Renal pelvis (tissue), 1 donor: ENCODE measurements at regions not wholly inside any gene's neighbourhood (a gene's known extent, or its start where the extent isn't known, plus 50 kb on each side); places are given as distances from the start of the nearest gene placed in this dataset.
"Not testable (repeated sequence)": the region's sequence is repeated elsewhere in the genome, so short reads cannot be mapped to it uniquely, and the experiment has no call there.

ENCODE experiments used
- DNase-seq: peaks from one replicate; pipeline ENCODE4 v3.0.0-alpha.2; 2013

DNA sequence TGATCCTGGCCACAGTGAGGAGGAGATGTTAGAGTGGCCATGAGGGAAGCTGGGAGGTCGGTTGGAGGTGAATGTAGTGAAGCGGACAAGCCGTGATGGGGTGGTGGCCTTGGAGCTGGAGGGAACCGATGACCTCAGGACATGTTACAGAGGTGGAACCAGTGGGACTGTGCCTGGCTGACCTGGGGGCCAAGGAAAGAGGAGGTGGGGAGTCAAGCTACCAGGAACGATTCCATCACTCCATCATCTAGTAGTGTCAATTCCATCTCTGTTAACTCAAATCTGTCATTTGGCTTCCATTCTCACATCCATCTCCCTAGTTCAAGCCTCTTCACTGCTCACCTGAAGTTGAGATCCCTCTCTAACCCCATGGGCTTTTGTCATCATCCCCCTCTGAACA is 102.4 kb upstream of the LYZL2 start:
- no peak for DNase-seq

DNA sequence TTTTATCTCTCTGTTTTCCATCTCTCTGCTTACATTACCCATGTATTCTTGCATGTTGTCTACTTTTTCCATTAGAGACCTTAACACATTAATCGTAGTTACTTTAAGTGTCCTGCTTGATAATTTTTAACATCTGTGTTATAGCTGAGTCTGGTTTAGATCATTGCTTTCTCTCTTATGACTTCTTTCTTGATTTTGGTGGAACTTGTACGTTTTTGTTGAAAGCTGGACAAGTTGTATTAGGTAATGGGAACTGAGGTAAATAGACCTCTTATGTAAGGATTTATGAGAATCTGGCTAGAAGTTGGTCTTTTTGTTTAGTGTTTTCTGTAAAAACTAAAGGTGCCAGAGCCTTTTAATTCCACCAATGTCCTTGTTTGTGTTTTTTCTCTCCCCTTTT is 100.8 kb upstream of the LYZL2 start:
- no peak for DNase-seq

DNA sequence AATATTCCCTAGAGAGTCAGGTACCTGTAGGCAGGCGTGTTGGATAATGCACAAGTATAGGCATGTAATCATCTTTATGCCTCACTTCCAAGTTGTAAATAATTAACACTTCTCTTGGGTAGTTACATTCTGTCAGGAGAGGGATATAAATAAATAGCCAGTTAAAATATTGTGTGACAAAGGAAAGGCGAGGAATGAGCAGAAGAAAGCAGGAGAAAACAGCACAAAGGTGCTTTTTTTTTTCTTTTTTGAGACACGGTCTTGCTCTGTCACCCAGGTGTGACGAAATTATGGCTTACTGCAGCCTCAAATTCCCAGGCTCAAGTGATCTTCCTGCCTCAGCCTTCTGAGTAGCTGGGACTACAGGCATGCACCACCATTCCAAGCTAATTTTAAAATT is 99.2 kb upstream of the LYZL2 start:
- DNase-seq: no peak

DNA sequence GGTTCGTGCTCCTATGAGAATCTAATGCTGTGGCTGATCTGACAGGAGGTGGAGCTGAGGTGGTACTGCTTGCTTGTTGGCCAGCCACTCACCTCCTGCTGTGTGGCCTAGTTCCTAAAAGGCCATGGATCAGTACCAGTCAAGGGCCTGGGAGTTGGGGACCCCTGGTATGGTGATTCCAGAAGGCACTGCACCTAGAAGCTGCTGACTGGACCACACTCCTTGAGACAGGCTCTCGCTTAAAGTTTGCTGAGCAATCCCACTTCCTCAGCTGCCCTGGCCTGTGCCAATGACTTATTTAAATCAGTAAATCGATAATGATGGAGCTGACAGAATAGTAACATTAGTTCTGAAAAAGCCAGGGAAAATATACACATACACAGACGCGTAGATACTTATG is 98.6 kb upstream of the LYZL2 start:
- no peak for DNase-seq

DNA sequence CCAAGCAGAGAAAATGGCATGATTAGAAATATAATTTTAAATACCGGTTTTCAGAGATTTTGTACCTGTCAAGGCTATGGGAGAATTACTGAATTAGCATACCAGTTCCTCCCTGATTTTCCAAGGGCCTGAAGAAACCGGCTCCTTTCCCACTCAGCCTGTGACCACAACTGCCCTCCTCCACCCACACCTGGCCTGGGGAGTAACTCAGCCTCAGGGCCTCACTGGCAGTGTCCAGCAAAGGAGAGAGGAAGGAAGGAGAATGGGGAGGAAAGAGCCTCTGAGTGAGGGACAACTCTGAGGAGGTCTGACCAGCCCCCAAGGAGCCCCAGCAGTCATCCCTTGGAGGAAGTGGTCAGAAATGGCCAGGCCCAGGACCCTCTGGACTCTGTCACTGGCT is 98.0 kb upstream of the LYZL2 start:
- DNase-seq: no peak

DNA sequence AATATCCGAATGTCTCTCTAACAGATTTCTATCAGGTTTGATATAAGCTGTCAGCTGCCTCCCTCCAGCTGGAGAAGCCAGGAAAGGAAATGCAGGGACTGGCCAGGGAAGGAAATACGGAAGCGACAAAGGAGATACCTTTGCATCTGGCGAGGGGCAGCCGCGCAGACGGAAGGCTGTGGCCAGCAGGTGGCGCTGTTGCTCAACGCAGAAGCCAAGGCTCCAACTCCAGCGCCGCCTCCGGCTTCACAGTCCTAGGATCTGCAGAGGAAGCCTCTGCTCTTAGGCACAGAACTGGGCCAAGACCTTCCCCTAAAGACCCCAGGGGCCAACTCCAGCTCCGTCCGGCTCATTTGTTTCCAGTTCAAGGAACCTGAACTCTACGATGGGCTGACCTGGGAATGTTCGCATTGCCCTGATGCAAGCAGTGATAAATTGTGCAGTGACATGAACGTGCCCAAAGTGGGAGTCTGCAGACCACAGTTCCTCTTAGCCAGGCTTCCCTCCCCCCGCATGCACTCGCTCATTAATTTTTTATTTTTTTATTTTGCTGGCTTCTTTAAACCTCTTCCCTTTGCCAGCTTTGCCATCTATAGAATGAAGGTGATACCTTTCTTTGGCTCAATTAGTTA is 97.3 kb upstream of the LYZL2 start:
- DNase-seq: peak; percentile 57

DNA sequence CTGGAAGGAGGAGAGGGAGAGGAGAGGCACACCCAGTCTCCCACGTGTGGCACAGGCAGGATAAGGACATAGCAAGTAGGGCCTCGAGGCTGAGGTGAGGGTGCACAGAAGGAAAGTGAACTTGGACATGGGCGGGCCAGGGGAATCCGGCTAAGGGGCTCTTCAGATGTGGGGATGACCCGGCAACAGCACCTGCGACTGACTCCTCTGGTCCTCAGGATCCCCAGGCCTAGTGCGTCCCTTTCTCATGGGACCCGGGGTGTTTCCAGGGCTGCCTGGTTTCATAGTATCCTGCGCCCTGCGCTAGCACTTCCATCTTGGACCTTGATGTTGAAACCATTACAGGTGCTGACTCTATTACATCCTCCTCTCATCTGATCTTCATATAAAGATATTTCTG is 96.1 kb upstream of the LYZL2 start:
- DNase-seq: no peak

DNA sequence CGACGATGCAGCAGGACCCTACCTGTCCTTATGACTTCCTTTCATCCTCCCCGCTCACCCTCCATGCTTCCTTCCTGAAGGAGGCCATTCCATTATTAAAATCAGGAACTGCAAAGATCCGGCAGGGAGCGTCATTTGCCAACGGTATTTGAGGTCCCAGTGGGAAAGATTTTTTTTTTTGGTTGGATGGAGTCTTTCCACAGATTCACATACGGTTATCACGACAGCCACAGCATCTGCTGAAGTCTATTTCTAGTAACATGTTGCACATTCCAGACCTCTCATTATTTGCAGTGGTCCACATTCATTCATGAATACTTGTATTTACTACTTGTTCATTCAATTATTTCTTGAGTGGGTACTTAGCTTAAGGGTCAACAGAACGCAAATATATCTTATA is 94.7 kb upstream of the LYZL2 start:
- no peak for DNase-seq

DNA sequence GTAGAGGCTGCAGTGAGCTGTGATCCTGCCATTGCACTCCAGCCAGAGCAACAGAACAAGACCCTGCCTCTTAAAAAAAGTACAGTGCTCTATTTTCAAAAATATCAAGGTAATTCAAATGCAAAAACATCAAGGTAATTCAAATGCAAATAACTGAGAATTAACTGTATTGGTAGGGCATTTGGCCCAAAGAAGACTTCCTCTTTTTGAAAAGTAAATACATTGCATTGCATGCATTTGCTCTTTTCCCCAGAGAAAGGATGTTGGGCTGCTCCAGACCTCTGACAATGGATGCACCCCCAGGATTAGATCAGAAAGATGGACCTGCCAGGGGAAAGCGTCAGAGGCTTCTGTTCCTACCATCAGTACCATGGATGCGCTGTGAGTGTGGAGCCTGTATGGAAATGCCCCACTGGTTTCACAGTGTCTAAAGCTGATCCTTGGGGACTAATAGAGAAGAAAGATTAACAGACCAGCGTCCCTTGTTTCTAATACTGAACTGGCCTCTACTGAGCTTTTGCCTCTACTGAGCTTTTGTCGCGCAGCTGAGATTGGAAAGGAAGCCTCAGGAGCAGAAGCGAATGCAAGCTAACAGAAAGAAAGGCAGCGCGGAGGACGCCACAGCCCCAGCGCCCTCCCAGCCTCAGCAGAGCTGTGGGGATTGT is 93.5 kb upstream of the LYZL2 start:
- DNase-seq: no peak

DNA sequence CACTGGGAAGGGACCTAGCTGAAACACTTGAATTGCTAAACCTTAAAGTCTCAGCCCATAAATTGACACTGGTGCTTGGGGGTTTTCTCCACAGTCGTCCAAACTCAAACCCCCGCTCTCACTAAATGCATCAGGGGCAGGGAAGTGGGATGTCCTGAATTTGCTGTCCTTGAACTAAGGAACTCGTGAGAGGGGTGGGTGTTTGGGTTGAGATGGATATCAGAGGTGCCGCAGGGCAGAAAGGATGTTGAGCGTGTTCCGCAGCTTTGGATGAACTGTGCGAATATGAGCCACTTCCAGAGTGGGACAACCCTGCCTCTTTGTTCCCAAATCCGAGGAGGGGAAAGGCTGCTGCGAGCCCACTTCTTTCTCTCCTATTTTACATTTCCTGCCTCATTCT is 90.3 kb upstream of the LYZL2 start:
- no peak for DNase-seq

DNA sequence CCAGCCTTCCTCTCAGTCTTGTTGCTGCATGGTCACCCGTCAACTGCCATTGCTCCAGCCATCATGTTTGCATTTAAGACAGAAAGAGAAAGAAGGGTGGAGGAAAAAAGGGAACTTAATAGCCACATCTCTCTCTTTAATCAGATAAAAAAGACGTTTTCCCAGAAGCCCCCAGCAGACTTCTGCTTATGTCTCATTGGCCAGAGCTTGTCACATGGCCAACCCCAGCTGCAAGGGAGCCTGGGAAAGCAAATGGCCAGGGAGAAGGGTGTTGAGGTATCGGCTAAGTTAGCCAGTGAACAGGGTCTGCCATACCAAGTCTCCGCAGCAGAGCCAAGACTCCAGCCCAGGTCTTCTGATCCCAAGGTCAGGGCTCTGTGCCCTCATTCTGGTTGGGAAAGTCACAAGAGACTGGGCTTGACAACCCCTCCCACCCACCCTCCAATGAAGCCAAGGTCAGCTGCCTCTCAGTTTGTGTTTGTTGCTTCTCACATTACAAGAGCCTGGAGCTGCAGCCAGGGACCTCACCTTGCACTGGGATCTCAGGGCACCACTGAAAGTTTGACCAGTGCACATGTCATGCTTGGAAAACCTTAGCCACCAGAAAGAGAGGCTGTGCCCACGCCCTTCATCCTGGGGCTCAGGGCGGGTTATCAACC is 80.3 kb upstream of the LYZL2 start:
- no peak for DNase-seq

DNA sequence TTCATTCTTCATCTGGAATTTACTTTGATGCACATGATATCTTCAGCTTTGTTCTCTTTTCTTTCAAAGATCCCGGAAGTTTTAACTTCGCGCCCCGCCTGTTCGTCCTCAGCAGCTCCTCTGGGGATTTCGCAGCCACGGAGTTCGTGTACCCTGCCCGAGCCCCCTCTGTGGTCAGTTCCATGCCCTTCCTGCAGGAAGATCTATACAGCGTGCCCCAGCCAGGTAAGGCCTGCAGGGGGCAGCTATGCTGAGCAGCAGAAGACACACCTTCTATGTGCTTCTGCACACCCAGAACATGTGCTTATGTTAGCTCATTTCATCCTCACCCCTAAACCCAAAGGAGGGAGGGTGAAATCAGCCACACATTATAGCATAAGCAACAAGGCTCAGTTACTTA is 79.7 kb upstream of the LYZL2 start:
- DNase-seq: no peak

DNA sequence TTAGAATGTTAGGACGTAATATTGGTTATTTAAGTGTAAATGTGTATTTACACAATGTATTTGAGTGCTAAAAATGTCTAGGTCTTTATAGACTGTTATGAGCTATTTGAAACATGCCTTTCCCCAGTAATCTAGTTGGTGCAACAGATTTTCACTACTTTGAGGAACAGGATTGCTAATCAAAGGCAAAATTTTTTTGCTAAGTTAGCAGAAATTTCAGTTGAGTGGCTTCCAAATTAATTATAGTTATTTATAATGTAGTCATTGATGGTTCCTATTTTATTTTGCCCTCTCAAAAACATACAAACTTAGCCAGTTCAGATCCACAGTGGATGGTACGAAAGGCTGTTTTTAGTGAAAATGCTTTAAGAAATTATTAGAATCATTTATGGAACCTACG is 78.7 kb upstream of the LYZL2 start:
- no peak for DNase-seq

DNA sequence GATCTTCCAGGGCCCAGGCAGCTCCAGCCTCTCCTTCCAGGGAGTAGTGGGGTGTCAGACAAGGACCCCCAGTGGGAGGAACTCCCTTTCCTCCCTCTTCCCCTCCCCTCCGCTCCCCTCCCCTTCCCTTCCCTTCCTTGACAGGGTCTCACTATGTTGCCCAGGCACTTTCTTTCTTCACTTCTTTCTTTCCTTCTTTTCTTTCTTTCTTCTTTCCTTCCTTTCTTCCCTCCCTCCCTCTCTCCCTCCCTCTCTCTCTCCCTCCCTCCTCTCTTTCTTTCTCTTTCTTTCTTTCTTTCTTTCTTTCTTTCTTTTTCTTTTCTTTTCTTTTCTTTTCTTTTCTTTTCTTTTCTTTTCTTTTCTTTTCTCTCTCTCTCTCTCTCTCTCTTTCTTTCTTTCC is 76.6 kb upstream of the LYZL2 start:
- not testable (repeated sequence) for DNase-seq

DNA sequence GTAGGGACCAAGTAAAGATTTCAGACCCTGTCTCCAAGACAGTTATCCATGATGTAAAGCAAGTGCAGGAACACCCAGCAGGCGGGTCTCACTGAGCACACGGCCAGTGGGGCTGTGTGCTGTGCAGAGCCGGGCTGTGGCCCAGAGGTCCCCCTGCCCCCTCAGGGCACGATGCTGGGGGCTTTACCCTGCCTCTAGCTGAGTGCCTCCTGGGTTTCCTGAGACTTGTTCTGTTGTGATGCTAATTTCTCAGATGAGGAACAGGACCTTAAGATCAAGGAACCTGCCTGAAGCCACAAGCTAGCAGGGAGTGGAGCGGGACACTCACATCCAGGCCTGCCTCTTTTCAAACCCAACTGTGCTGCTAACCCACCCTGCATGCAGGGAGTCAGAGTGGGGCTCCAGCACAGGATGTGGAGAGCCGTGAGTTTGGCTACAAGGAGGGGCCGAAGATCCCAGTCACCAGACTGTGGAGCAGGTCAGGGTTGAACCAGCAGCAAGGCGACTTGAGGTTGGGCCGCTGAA is 76.1 kb upstream of the LYZL2 start:
- DNase-seq: no peak

DNA sequence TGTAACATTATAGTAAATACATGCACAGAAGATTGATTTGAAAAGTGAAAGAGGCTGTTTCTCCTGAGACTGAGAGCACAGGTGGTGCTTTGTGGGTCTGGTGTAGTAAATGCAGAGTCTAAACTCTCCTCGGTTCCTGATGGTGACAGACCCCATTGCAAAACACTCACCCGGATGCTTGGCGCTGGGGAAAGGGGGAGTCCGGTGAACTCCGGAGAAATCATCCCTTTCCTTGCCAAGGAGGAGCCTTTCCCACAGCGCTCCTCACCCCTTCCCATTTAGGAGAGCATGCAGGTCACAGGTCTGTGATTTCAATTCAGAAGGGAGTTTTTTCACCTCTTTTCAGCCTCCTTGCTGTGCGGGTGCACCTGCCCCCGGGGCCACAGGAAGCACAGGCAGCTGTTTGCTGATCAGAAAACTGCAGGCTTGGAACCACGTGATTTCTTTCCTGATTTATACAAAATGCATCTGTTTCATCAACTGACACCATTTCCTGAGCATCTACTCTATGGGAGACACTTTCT is 75.6 kb upstream of the LYZL2 start:
- no peak for DNase-seq

DNA sequence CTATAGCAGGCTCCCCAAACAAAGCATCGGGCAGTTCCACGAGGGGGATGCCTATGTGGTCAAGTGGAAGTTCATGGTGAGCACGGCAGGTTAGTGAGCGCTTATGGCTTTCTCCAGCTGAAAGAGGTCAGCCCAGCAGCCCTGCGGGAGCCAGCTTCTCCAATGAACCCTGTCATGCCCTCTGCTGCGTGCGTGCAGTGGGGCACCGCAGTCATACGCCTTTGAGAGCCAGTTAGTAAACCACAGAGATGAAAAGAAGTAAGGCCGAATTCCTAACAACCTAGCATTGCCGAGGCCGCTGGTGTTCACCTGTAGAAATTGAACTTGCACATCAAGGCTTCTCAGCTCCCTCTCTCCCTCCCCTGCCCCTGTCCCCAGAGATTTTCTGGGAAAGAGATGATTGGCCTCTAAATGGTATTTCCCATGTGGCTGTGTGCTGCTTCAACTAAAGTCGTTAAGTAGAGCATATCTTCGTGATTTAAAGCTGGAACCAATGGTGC is 75.1 kb upstream of the LYZL2 start:
- not testable (repeated sequence) for DNase-seq

DNA sequence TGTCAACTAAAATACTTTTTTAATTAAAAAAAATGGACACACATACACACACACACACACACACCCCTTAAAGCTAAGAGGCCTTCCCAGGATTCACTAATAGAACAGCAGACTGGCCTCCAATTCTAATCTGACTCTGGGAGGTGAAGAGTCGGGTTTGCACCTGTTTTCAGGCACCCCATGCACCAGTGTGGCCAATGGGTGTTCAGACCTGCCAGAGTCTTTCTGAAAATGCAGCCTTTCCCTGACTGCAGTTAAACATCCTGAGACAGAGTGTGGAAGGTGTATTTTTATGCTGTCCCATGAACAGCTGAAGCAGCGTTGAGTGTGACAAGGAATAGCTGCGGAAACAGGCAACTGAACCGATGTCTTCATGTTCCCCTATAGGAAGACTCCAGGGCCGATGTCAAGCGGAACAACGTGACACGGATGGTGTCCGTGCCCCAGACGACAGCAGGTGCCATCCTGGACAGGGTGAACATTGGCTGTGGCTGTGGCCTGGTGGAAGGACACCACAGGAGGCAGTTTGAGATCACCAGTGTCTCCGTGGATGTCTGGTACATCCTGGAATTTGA is 74.6 kb upstream of the LYZL2 start:
- no peak for DNase-seq

DNA sequence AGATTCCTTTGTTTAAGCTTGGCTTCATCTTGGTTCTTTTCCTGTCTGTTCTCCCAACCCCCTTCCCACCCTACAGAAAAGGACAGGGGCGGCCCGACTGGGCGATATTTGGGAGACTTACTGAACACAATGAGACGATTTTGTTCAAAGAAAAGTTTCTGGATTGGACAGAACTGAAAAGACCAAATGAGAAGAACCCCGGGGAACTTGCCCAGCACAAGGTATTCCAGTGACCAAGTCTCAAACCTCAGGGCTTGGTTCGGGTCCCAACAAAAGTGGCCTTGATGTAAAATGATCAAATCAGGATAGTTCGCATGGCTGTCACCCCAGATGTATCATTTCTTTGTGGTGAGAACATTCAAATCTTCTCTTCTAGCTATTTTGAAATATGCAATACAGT is 73.9 kb upstream of the LYZL2 start:
- DNase-seq: not testable (repeated sequence)

DNA sequence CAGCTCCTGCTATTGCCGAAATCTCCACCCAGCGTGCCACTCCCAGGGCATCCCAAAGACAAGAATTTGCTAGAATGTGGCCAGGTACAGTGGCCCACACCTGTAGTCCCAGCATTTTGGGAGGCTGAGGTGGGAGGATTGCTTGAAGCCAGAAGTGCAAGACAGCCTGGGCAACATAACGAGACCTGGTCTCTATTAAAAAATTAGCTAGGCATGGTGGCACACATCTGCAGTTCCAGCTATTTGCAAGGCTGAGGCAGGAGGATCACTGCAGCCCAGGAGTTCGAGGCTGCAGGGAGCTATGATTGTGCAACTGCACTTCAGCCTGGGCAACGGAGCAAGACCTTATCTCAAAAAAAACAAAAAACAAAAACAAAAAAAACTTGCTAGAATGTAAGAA is 73.3 kb upstream of the LYZL2 start:
- DNase-seq: no peak

DNA sequence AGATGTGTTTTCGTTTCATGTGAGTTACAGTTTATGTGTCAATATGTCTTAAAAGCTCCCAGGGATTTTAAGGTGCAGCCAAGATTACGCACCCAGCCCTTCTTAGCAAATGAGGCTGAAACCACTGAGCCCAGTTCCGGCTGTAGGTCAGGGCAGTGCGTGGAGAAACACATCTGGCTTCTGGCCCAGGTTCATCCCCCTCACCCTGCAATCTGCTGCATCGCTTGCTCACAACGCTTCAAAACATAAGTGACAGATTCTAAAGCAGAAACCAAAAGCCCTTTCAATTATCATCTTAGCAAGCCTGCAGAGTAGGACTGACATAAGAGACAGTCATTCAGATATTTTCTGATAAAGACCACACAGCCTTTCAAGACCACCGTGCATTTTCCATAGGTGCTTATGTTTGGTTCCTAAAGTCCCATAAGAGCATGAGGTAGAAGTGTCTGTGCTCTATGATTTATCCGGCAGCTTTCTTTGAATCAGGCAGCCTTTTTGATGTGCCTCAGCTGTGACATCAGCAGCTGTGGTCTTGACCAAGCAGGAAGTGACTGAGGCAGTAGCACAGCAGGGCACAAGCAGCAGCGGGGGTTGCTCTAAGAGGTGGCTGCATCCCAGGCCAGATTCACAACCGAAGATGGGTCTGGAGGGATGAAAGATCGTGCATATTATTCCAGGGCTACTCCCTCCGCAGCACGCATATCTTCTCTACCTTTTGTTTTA is 72.1 kb upstream of the LYZL2 start:
- DNase-seq: no peak

DNA sequence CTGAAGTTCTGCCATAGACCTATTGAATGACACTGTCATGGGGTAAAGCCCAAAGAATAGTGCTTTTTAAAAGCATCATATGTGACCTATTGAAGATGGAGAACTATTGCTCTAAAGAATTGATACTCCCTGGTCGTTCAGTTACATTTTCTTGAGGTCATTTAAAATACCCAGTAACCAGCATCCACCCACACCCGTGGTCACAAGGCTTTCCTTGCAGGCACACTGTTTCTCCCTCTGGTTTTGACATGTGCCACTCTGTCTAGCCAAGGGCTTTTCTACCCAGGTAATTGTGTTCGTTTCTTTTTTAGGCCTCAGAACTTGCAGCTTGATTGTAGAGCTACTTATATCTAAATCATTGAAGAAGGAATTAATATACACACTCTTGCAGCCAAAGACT is 68.3 kb upstream of the LYZL2 start:
- DNase-seq: no peak
